HG03039 (cell line): ENCODE measurements at regions not wholly inside any gene's neighbourhood (a gene's known extent, or its start where the extent isn't known, plus 50 kb on each side); places are given as distances from the start of the nearest gene placed in this dataset.
"Not testable (repeated sequence)": the region's sequence is repeated elsewhere in the genome, so short reads cannot be mapped to it uniquely, and the experiment has no call there.

Experiments
- ATAC-seq: cut with Tn5 transposase; IDR thresholded peaks from one replicate; pipeline ENCODE4 v1.9.1; 2021; ENCODE audit warnings: mild to moderate bottlenecking, moderate library complexity; ENCODE audit not compliant: unreplicated experiment

DNA sequence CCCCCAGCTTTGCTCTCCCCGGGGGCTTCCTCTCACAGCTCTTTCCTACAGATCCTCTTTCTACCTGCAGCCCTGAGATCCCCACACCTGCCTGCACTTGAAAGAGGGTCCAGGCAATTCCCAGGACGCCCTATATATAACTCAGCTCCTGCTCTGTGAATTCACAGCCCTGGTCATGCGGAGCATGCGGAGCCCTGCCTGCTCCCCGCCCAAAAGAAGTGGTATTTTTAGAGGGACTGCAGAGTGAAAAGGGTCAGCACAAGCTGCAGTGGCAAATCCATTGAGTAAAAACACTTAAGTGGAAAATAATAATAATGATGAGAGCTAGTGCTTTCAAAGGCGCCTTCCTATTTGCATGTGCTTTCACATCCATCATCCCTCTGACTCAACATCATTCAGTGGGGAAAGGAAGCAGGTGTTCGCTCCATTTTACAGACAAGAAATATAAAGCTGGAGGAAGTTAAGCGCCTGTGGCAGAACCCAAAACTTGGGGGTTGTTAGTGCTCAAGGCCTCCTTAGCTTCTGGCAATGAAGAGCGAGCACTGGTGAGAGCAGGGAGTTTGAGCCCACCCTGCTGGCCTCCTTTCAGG lies 76.3 kb upstream of the LIPC start:
- ATAC-seq: no peak

DNA sequence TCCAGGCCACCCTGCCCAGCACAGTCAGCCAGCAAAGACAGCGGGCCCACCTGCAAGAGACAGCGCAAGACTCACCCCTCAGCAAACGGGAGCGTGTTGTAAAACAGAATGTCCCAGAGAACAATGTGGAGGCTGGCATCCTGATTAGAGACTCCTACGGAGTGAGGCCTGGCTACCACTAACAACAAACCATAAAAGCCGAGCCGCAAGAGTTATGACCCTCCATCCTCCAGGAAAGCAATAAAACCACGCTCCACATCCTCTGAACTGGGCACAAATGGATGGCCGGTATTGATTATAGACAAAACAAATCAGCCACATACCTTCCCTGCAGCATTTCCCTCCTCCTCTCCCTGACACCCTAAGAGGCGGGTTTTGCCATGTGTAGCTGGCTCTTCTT lies 75.8 kb upstream of the LIPC start:
- no peak for ATAC-seq

DNA sequence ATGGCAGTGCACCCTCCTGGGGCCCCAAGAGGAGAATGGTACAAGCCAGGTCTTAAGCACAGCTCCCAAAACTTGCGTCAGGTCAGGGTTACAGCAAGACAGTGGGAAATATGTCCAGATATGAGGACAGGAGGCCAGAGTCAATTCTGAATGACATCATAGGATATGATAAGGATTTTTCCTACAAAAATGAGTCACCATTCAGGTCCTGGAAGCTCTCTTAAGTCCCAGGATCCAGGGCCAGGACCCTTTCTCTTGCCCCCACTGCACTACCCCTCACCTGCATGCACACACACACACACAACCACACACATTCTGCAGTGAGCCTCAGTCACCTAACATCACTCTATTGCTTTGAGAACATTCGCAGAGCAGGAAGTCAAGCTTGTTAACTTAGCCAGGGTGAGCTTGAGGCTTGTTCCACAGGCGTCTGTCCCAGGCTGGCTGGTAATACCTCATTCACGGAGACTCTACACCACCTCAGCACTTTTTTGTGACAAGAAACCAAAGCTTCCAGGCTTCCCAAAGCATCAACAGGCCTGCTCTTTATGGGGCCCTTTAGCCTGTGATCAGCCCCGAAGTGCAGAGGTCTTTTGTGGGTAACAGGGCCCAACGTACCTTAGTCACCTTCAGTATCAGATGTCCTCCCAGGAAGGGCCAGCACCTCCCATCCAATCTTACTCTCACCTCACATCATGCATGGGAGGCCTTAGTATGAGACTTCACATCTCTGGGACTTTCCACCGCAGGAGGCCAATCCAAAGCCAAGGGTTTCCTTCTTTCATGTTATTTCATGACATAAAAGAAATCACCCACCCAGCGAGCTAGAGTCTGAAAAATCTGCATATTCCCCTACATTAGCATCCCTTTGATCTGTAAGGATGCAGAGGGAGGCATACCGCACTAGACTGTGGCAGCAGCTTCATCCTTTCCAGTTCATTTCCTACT lies 74.0 kb upstream of the LIPC start:
- ATAC-seq: no peak

DNA sequence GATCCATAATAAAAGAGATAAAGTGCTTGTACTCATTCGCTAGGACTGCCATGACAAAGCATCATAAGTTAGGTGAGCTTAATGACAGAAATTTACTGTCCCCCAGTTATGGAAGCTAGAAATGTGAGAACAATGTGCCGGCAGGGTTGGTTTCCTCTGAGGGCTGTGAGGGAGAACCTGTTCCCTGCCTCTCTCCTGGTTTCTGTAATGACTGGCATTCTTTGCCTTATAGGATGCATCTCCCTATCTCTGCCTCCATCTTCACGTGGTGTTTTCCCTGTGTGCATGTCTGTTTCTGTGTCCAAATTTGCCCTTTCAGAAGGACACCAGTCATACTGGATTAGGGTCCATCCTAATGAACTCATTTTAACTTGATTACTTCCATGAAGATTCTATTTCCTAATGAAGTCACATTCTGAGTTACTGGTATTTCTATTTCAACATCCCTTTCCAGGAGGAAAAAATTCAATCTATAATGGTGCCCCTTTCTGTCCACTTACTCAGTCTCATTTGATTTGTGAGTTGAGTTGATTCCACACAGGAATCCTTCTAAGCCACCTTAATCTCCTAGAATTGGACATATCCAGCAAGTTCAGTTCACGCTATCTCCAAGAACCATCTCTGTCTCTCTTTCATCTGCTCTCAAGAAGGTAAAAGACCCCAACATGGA lies 71.2 kb upstream of the LIPC start:
- no peak for ATAC-seq

DNA sequence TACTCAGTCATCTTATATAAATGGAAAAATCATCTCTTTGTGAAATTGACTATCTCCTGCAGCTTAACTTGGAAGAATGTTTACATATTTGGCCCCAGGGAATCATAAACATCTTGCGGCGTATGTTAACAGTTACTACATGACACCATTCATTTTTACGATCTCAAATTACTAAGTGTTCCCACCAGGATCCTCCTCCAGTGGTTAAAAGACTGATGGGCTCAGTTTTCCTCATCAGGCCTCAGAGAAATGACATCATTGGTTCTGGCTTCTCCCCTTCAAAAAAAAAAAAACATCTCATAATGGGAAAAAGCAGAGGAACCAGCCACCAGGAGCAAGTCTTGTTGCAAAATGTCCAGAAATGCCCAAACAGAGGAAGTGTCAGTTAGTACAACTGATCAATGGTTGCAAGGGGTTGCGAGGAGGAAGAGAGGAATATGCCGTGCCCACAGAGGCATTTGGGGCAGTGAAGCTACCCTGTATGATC lies 70.5 kb upstream of the LIPC start:
- no peak for ATAC-seq

DNA sequence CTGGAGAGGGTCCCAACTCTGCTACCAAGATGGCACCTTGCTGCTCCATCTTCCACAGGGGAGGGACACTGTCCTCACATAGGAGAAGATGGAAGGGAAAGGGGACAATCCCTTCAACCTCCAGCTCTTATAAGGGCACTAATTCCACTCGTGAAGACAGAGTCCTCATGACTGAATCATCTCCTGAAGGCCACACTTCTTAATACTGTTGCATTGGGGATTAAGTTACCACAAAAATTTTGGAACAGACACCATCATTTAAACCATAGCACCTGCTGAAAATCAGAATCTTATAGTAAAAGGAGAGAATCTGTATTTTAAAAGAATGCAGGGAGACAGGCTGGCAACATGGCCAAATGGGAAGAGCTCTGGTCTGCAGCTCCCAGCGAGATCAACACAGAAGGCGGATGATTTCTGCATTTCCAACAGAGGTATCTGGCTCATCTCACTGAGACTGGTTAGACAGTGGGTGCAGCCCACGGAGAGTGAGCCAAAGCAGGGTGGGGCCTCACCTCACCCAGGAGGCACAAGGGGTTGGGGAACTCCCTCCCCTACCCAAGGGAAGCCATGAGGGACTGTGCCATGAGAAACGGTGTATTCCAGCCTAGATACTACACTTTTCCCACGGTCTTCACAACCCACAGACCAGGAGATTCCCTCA lies 69.4 kb upstream of the LIPC start:
- no peak for ATAC-seq

DNA sequence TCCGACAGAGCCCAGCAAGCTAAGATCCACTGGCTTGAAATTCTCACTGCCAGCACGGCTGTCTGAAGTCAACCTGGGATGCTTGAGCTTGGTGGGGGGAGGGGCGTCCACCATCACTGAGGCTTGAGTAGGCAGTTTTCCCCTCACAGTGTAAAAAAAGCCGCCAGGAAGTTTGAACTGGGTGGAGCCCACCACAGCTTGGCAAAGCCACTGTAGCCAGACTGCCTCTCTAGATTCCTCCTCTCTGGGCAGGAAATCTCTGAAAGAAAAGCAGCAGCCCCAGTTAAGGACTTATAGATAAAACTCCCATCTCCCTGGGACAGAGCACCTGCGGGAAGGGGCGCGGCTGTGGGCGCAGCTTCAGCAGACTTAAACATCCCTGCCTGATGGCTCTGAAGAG lies 68.7 kb upstream of the LIPC start:
- ATAC-seq: not testable (repeated sequence)

DNA sequence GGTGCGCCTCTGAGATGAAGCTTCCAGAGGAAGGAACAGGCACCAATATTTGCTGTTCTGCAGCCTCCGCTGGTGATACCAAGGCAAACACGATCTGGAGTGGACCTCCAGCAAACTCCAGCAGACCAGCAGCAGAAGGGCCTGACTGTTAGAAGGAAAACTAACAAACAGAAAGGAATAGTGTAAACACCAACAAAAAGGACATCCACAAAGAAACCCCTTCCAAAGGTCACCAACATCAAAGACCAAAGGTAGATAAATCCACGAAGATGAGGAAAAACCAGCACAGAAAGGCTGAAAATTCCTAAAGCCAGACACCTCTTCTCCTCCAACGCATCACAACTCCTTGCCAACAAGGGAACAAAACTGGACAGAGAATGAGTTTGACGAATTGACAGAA lies 68.1 kb upstream of the LIPC start:
- not testable (repeated sequence) for ATAC-seq

DNA sequence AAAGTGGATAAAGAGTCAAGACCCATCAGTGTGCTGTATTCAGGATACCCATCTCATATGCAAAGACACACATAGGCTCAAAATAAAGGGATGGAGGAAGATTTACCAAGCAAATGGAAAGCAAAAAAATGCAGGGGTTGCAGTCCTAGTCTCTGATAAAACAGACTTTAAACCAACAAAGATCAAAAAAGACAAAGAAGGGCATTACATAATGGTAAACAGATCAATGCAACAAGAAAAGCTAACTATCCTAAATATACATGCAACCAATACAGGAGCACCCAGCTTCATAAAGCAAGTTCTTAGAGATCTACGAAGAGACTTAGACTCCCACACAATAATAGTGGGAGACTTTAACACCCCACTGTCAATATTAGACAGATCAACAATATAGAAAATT lies 66.7 kb upstream of the LIPC start:
- not testable (repeated sequence) for ATAC-seq

DNA sequence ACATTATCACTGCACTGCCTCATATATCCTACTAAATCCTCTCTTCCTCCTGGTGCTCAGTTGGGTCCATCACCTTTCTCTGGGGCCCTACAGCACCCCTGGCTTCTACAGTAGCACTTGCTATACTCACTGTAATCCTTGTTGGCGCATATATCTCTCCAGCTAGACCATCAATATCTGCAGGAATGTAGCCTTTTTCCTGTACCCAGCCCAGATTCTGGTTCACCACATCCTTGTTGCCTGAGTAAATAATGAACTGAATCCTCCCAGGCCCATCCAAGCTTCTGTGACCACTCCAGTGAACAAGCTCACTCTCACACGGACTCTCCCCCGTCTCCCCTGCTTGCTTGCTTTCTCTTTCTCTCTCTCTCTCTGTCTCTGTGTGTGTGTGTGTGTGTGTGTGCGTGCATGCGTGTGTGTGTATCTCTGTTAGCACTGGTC lies 62.5 kb upstream of the LIPC start:
- ATAC-seq: no peak

DNA sequence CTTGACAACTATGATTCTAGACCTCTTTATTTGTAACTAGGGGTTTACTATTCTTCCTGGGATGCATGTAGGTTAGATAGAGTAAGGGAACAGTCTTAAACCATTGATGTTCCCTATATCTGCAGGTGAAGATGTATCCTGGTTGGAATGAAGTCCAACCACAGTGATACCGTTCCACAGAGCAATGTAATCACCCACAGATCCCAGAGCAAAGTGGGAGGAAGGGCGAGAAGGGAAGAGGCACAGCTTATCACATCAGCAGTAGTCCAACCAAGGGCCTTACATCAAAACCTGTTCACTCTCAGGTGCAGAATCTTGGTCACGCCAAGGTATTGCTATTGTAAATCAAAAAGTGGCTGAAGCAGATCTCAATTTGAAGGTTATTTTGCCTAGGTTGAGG lies 61.8 kb upstream of the LIPC start:
- ATAC-seq: no peak

DNA sequence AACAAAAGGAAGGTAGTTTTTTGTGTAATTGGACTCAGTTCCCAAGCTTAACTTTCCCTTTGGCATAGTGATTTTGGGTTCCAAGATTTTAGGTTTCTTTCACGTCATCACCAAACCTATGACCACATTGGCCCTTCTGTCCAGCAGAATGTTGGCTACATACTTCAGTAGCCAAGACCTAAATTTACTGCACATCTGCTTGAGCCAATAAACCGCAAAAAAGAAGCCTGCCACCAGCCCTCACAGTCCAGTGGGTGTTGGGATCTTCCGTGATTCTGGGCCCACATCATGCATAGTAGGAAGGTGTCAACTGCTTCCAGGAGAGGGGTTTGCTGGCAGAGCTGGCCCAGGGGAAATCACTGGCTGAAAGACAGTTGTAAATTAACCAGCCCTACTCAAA lies 57.6 kb upstream of the LIPC start:
- no peak for ATAC-seq

DNA sequence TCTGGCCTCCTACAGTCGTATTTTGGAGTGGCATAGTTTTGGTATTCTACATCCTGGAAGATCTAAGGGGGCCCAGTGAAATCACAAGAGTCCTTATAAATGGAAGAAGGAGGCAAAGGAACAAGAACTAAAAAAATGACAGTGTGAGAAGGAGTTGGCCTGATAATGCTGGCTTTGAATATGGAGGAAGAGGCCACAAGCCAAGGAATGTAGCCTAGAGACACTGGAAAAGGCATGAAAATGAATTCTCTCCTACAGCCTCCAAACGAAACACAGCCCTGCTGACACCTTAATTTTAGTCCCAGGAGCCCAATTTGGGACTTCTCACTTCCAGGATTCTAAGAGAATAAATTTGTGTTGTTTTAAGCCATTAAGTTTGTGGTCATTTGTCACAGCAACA lies 54.6 kb upstream of the LIPC start:
- ATAC-seq: no peak

DNA sequence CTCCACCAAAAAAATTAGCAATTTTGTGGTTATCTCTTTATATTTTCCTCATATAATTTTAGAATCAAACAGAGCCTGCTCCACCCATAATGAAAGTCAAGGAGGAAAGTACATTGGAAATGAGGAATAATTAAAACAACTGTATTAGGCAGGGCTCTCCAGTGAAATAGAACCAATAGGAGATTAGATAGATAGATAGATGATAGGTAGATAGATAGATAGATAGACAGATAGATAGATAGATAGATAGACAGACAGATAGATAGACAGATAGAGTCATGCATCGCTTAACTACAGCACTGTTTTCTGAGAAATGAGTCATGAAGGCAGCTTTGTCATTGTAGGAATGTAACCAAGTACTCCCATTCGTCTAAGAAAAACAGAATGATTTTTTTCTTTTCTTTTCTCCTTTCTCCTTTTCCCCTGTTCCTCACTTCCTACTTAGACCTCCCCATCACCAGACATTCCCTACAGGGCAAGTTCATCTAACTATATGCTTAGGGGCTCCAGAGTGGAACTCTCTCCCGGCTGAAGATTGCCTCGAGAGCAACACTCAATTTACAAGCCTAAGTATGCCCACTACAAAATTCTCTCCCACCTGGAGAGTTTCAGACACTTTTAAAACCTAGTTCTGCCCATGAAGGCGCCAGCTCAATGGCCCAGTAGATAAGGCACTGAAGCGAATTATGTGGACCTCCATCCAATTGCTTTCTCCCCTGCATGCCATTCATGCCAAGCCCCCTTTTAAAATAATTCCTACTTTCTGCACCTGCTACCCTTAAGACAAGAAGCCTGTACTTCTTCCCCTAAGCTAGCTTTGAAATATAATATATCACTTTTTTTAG lies 53.3 kb upstream of the LIPC start:
- no peak for ATAC-seq

DNA sequence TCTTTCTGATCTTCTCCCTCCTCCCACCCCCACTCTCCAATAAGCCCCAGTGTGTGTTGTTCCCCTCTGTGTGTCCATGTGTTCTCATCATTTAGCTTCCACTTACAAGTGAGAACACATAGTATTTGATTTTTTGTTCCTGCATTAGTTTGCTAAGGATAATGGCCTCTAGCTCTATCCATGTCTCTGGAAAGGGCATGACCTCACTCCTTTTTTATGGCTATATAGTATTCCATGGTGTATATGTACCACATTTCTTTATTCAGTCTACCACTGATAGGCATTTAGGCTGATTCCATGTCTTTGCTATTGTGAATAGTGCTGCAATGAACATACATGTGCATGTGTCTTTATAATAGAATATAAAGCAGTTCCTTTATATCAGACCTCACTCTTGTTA lies 52.3 kb upstream of the LIPC start:
- not testable (repeated sequence) for ATAC-seq

DNA sequence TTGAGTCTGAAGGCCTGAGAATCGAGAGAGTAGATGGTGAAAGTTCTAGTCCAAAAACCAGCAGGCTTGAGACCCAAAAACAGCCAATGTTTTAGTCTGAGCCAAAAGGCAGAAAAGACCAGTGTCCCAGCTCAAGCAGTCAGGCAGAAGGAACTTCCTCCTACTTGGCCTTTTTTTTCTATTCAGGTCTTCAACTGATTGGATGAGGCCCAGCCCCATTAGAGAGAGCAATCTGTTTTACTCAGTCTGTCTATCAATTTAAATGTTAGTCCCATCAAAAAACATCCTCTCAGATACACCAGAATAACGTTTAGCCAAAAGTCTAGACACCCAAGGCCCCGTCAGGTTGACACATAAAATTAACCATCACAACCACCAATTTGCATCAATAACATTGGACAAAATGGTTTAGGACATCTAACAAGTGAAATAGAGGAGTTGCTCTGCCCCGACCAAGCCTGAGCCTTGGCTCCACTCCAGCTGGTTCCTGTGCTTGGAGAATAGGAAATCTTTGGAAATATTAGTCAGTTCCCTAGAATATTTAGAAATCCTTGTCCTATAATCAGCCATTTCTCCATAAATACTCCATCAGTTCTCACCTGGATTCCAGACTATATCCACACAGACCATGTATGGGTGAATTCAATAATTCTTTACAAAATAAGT lies 51.4 kb upstream of the LIPC start:
- no peak for ATAC-seq

DNA sequence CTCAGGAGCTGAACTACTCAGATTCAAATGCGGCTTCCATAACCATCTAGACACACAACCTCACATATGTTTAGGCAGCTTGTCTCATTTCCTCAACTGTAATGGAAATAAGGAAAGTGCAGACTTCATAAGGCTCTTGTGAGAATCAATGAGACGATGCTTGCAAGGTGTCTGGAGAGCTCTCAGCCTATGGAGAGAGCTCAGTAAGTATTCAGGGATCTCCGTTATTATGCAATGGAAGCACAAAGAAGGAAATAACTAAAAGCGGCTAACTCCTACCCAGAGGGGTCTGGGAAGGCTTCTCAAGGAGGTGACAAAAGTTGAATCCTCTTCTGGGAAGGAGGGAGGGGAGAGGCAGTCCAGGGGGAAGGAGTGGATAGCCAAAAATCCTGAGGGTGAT lies 50.1 kb upstream of the LIPC start:
- no peak for ATAC-seq
